Thyroid gland (tissue), 4 donors: ENCODE measurements at regions not wholly inside any gene's neighbourhood (a gene's known extent, or its start where the extent isn't known, plus 50 kb on each side); places are given as distances from the start of the nearest gene placed in this dataset.
"Not testable (repeated sequence)": the region's sequence is repeated elsewhere in the genome, so short reads cannot be mapped to it uniquely, and the experiment has no call there.

ENCODE experiments used
- DNase-seq, 2 donors: peaks; one replicate each; pipeline ENCODE4 v3.0.0-alpha.2; 2019
- H3K27ac ChIP-seq, 3 donors: fragments of 200-600 bp; sonication (generic); 1 replicate in 2 of 3; 2 replicates in 1 of 3; pipeline ENCODE4 v1.5.1; 2016 to 2019; ENCODE audit warnings: mild to moderate bottlenecking in 1 of 3, moderate library complexity in 1 of 3
- H3K27me3 ChIP-seq: fragments of 200-600 bp; sonication (generic); one replicate; pipeline ENCODE4 v1.5.1; 2019
- H3K36me3 ChIP-seq, 2 donors: fragments of 200-600 bp; sonication (generic); one replicate each; pipeline ENCODE4 v1.5.1; 2016 to 2019
- H3K4me1 ChIP-seq, 2 donors: fragments of 200-600 bp; sonication (generic); one replicate each; pipeline ENCODE4 v1.5.1; 2017 to 2019
- H3K4me3 ChIP-seq, 3 donors: fragments of 200-600 bp; sonication (generic); replicated peaks in 1 of 3; 1 replicate in 2 of 3; 2 replicates in 1 of 3; pipeline ENCODE4 v1.5.1; 2016; ENCODE audit warnings: mild to moderate bottlenecking in 1 of 3
- H3K9me3 ChIP-seq: fragments of 200-600 bp; sonication (generic); one replicate; pipeline ENCODE4 v1.5.1; 2017
- POLR2A ChIP-seq, 2 donors: fragments of 450-650 bp; IDR thresholded peaks; one replicate each; pipeline ENCODE4 v1.6.1; 2017; ENCODE audit warnings: antibody characterized with exemption in 2 of 2, mild to moderate bottlenecking in 2 of 2, moderate library complexity in 1 of 2
- WGBS, 2 donors: methylation state at CpG; one replicate each; pipeline ENCODE4 v1.1.5; 2017; 5-methylcytosine and 5-hydroxymethylcytosine counted together
- intact Hi-C: fragments of 100-400 bp; cut with DNase I; formaldehyde crosslinking; loops from one replicate; pipeline ENCODE4 v1.15.1; 2023
- TF ChIP-seq, protein P1 (sequence below), 6 experiments: fragments of 200-600 bp in 3 of 6; fragments of 450-650 bp in 3 of 6; sonication (generic) in 3 of 6; IDR thresholded peaks; one replicate each; pipeline ENCODE4 v1.5.1; 2016 to 2019; ENCODE audit warnings: antibody characterized with exemption in 6 of 6, mild to moderate bottlenecking in 2 of 6, inconsistent platforms in 1 of 6, moderate library complexity in 1 of 6

- Histone ChIP-seq H3K4me1 (no peaks in the 10 kb centered on the region), H3K9me3 (no peaks in the 10 kb centered on the region), H3K27ac (no peak overlapping the region), H3K27me3 (no peaks in the 10 kb centered on the region), H3K4me3 (no peak overlapping the region), H3K36me3 (no peaks in the 10 kb centered on the region)
- intact Hi-C loops = no loop called here
- 82 to 84% methylated on average over 9 of the region's 9 CpGs for WGBS, 2 donors
- no peak for TF ChIP-seq POLR2A (IDR thresholded peaks at IDR 0.05)
- TF ChIP-seq, protein P1, sequence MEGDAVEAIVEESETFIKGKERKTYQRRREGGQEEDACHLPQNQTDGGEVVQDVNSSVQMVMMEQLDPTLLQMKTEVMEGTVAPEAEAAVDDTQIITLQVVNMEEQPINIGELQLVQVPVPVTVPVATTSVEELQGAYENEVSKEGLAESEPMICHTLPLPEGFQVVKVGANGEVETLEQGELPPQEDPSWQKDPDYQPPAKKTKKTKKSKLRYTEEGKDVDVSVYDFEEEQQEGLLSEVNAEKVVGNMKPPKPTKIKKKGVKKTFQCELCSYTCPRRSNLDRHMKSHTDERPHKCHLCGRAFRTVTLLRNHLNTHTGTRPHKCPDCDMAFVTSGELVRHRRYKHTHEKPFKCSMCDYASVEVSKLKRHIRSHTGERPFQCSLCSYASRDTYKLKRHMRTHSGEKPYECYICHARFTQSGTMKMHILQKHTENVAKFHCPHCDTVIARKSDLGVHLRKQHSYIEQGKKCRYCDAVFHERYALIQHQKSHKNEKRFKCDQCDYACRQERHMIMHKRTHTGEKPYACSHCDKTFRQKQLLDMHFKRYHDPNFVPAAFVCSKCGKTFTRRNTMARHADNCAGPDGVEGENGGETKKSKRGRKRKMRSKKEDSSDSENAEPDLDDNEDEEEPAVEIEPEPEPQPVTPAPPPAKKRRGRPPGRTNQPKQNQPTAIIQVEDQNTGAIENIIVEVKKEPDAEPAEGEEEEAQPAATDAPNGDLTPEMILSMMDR (IDR thresholded peaks at IDR 0.05) = no peak
- DNase-seq = no peak
Measured at GRCh38 chr15:22224241-22224671, 143.9 kb downstream of the OR4M2 start.

- DNase-seq, H3K4me1 ChIP-seq, H3K9me3 ChIP-seq, H3K27me3 ChIP-seq, intact Hi-C loops, H3K36me3 ChIP-seq, H3K4me3 ChIP-seq, H3K27ac ChIP-seq: not testable (repeated sequence)
- WGBS, 2 donors = 88 to 90% methylated on average over 7 of the region's 7 CpGs
Measured at GRCh38 chr15:22224961-22225360, 144.6 kb downstream of the OR4M2 start.

DNA sequence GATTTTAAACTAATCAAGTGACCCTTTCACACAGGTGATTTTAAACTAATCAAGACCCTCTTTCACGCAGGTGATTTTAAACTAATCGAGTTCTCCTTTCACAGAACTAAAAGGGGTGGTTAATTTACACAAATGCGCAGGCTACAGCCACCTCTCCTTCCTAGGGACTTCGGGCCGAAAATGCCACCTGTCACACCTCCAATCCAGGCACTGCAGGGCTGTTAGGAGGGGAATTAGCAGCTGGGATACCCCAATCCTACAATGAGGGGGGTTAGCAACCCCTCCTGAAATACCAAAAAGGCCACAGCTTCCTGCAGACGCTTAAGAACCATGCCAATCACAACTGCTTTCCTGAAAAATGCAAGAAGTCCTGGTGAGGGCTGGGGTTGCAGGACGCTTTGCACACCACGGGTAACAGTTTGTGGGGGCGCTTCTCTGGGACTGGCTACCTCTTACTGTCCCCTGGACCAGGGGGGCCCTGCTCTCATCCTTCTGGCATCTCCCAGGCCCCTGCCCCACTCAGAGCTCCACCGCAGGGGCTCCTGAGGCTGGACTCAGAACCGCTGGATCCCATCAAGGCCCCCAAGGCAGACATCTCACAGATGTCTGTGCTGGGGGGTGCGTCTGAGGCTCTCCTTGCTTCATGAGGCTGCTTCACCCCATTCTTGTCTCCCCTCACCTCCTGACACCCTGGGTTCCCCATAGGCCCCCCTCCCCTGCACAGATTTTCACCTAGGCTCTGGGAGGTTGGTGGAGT lies 145.9 kb downstream of the OR4M2 start:
- Histone ChIP-seq H3K4me1 (no peaks in the 10 kb centered on the region), H3K4me3 (no peak overlapping the region), H3K36me3 (no peaks in the 10 kb centered on the region), H3K9me3 (no peaks in the 10 kb centered on the region), H3K27ac (no peak overlapping the region), H3K27me3 (no peaks in the 10 kb centered on the region)
- WGBS, 2 donors = 67 to 78% methylated on average over 12 of the region's 12 CpGs
- intact Hi-C loops = no loop called here
- TF ChIP-seq, protein P1 (IDR thresholded peaks at IDR 0.05) = no peak
- TF ChIP-seq POLR2A (IDR thresholded peaks at IDR 0.05) = no peak
- no peak for DNase-seq

DNA sequence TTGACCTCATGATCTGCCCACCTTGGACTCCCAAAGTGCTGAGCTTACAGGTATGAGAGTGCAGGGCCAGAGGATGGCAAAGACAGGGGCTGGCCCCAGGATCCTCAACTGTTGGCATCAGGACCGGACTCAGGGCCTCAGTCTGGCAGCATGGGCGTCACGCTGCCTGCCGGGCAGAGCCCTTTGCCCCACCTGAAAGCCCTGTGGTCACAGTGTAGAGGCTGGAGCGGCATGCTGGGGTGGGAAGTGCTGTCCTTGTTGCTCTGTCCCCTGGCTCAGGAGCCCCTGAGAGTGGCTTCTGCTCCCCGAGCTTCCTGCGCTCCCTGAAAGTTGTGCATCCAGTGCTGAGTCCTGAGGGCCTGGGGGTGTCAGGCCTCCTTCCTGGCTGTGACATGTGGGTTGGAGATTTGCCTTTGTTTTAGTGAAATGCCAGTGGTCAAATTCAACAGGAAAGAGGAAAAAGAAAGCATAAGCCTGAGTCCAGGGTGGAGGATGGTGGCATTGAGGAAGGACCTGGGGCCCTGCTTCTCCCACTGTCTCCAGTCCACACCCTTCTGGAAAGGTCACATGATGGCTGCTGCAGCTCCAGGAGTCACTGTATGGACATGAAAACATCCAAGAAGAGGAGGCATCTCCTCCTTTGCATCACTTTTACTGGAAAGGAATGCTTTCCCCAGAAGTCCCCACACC lies 147.2 kb downstream of the OR4M2 start:
- intact Hi-C loops = no loop called here
- Histone ChIP-seq H3K4me1 (no peaks in the 10 kb centered on the region), H3K27ac (no peak overlapping the region), H3K36me3 (no peaks in the 10 kb centered on the region), H3K27me3 (no peaks in the 10 kb centered on the region), H3K9me3 (no peaks in the 10 kb centered on the region), H3K4me3 (no peak overlapping the region)
- no peak for TF ChIP-seq POLR2A (IDR thresholded peaks at IDR 0.05)
- DNase-seq = no peak
- 86 to 88% methylated on average over 2 to 5 of the region's 7 CpGs for WGBS, 2 donors

- TF ChIP-seq POLR2A (IDR thresholded peaks at IDR 0.05) = no peak
- TF ChIP-seq, protein P1 (IDR thresholded peaks at IDR 0.05) = no peak
- Histone ChIP-seq H3K27ac (no peak overlapping the region), H3K9me3 (no peaks in the 10 kb centered on the region), H3K27me3 (no peaks in the 10 kb centered on the region), H3K36me3 (no peaks in the 10 kb centered on the region), H3K4me3 (no peak overlapping the region), H3K4me1 (no peaks in the 10 kb centered on the region)
- DNase-seq = no peak
- 69 to 93% methylated on average over 9 of the region's 9 CpGs for WGBS, 2 donors
- intact Hi-C loops = no loop called here
Measured at GRCh38 chr15:22228101-22228762, 147.9 kb downstream of the OR4M2 start.
